ENCODE measurements at regions not wholly inside any gene's neighbourhood (a gene's known extent, or its start where the extent isn't known, plus 50 kb on each side); places are given as distances from the start of the nearest gene placed in this dataset.
"Not testable (repeated sequence)": the region's sequence is repeated elsewhere in the genome, so short reads cannot be mapped to it uniquely, and the experiment has no call there.

DNA sequence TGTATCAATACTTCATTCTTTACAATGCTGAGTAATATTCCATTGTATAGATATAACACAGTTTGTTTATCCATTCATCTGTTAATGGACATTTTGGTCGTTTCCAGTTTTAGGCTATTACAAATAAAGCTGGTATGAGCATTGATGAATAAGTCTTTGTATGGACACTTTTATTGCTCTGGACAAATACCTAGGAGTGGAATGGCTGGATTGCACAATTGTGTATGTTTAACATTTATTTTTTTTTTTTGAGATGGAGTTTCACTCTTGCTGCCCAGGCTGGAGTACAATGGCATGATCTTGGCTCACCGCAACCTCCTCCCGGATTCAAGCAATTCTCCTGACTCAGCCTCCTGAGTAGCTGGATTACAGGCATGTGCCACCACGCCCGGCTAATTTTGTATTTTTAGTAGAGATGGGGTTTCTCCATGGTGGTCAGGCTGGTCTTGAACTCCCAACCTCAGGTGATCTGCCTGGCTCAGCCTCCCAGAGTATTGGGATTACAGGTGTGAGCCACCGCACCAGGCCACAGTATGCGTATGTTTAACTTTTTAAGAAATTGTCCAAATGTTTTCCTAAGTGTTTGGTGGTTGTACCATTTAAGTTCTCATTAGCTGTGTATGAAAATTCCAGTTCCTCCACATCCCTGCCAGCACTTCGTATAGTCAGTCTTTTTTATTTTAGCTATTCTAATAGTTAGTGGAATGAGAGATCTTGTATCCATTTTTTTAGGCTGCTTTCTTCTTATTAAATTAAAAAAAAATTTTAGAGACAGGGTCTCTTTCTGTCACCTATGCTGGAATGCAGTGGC lies 194.9 kb upstream of the HAAO start:
- no peak for DNase-seq

DNA sequence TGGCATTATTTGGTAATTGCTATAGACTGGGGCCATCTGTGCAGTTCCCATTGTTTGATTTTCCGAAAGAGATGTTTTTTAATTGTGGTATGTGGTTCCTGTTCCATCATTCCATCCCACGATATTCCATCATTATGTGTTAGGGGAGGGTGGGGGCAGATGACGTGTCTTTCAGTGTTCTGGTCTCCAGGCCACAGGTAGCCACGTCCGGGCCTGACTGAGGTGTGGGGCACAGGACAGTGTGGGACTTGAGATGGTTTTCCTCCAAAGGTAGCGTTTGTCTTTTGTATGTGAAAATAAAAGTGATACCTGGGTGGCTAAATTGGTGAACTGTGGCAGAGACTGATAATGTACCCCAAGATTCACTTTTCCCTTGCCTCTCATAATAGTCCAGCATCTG lies 192.2 kb upstream of the HAAO start:
- no peak for DNase-seq

DNA sequence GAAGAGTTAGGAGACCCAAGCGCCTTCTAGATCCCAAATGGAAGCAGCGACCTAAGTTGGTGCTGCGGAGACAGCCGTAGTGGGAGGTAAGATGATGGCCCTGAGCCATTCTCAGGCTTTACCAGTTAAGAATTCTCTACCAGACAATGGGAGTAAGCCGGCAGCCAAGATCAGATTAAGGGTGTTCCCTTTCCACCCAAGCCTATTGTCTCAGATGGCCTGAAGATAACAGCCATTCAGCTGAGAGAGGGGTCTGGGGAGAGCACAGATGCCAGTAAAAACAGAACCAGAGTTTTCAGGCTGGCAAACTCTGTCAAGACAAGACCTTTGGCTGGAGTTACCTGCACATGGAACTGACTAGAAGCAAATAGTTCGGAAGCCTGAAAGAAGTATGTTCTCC lies 191.7 kb upstream of the HAAO start:
- DNase-seq = no peak

DNA sequence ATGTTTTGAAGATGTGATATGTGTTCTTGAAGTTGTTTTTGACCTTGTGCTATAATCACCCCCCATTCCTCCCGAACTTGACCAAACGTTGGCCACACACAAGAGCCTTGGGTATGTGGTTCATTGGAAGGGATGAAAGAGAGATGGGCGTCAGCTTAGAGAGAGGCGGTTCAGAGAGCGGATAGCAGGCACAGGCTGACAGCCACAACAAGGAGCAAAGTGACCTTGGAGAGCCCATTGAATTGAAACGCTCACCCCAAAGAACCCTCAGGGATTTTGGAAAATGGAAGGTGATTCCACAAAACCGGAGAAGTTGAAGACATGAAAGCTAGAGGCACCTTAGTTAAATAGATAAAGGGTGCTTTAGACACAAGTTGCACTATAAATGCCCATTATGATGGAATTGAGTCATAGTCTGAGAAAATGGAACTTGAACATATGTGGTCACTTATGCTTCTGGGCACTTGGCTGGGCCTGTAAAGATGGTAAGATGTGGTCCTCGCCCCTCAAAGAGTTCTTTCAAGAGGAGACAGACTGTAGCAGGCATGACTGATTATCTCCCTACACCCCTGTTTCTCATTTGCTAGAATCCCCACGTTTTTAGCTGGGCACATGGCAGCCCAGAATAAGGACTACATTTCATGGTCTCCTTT lies 188.5 kb upstream of the HAAO start:
- DNase-seq = no peak

DNA sequence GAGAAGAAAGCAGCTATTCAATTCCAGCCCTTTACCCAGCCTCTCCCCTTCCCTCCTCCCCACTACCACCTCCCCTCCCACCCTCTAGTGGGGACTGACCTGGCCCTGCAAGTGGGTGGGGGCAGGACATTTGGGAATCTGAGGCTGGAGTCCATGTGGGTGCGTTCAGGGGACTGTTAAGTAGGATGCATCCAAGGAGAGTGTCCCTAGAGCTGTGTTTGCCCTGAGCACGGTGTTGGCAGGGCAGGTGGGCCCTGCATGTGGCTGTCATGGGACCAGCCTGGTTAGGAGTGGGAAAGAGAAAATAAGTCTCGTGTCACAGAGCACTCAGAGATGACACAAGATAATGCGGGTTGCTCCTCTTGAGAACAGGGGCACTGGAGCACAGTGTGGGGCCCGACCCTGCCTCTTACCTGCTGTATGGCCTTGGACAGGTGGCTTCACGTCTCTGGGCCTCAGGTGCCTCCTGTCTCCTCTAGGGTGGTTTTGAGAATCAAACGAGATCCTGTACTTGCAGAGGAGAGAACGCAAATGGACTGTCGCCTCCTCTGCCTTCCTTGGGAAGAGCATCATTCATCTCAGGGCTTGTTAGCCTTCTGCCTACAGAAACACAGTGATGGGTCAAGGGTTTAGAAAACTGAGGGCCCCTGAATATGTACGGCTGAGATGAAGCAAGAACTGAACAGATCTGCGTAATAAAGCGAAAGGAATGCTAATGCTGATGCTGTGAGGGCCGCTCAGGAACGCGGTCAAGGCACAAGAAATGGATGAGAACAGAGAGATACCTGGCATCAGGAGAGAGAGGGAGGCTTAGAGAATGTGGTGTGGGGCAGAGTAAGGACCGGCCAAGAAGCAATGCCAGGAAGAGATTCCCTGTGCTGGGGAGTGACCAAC lies 187.7 kb upstream of the HAAO start:
- no peak for DNase-seq

DNA sequence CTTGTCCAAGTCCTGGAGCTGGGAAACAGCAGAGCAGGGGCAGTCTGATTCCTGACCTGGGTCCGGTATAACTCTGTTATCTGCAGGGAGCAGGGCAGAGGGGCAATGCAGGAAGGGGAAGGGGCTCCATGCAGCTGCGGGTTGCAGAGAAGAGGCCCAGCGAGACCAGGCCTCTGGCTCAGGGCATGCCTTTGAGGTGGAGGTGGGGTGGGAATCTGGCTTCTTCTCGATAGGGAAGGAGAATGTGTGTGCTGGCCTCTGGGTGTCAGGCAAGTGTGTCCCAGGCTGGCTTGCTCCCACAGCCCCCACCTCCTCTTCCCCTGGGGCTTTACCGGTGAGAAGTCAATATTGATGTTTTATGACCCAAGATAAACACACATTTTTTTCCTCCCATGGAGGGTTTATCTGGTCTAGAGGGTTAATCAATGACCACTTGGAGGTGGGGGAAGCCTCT lies 187.1 kb upstream of the HAAO start:
- no peak for DNase-seq

DNA sequence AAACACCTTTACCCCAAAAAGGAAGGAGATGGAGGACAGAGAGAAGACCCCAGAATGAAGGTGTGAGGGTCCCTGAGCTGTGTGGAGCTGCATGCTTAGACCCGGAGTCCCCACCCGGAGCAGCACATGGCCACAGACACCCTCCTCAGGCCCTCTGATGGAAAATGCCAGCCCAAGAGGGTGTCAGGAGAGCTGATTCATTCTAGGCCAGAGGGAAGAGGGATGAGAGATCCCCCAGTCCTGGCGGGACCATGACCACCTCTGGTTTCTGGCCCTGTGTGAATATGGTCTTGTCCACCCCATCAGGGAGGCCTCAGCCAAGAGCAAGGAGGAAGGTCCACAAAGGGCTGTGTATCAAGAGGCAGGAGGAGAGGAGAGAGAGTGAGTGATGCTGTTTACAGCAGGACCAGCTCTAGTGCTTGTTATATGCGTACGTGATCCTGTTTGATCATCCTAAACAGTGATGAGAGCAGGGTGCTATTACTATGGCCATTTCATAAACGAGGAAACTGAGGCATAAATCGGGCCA lies 186.6 kb upstream of the HAAO start:
- DNase-seq = no peak

DNA sequence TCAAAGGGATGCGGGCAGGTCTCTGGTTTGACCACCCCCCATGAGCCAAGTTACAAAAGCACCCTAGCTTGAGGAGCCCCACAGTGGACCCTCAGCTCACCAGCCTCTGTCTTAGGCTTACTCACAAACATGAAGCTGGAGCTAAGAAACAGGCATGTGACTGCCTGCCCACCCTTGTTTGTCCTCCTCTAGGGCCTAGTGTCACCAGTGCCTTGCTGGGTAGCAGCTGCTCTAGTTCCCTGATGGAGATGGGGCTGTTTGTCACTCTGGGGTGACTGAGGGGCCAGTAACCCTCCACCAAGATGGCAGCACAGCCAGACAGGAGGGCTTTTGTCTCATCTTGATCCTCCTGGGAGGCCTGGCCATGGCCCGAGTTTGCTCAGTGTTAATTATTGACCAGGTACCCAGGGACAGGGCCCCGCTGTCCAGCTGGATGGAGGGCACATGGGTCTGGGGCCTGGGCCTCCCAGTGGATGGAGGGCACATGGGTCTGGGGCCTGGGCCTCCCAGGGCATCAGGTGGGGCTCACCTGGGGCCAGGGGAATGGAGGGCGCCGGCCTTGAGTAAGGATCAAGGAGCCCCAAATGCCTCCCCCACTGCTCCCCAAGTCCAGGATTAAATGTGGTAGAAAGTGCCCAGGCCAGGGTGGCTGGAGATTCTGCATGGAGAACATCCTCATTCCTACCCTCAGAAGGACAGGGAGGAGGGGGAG lies 185.9 kb upstream of the HAAO start:
- DNase-seq = no peak

DNA sequence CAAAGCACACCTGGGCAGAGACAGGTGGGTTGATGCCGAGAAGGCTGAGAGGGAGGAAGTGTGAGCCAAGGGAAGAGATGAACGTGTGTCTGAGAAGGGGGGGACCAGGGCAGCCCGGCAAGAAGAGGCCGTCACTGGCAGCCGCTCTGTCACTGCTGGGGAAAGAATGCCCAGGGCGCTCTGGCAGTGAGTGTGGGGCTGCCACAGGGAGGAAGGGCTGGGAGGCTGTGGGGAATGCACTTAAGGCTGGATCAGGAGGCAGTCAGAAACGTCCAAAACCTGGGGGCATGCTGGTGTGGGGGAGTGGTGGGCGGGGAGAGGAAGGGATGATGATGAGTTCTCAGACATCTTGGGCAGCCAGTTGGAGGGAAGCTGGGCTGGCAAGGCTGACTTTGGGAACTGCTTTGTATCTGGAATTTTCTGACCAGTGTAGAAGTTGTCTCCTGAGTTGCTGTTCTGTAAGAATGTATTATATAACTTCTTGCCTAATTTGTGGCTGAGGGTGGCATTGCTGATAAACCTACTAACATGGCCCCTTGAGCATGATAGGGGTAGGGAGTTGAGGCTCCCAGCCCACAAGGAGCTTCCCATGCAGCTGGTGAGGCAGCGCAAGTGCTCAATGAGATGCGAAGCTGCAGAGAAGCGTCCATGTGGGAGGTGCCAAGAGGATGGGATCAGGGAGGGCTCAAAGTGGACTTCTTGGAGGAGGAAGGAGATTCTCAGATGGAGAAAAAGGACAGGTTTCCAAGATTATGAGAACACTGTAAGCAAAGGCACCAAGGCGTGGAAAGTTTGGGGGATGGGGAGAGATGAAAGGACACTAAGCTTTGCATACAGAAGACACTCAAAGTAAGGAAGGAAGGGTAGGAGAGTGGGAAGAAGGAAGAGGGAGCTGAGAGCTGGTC lies 185.1 kb upstream of the HAAO start:
- no peak for DNase-seq

DNA sequence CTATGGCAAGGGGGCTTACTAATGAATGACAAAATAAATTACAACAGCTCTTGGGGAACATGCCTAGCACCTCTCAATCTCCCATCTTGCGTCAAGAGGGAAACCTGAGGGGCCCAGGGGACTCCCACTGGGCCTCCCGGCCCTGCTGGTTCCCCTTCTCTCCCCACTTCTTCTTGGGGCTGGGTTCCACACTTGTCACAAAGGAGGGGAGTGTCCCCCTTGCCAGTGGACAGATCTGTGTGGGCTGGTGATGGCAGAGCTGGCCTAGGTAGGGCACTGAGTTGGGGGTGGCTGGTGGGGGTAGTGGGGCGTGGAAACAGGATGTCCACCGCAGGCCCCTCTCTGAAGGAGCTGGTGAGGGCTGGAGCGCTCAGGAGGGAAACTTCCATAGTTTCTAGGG lies 184.0 kb upstream of the HAAO start:
- no peak for DNase-seq

DNA sequence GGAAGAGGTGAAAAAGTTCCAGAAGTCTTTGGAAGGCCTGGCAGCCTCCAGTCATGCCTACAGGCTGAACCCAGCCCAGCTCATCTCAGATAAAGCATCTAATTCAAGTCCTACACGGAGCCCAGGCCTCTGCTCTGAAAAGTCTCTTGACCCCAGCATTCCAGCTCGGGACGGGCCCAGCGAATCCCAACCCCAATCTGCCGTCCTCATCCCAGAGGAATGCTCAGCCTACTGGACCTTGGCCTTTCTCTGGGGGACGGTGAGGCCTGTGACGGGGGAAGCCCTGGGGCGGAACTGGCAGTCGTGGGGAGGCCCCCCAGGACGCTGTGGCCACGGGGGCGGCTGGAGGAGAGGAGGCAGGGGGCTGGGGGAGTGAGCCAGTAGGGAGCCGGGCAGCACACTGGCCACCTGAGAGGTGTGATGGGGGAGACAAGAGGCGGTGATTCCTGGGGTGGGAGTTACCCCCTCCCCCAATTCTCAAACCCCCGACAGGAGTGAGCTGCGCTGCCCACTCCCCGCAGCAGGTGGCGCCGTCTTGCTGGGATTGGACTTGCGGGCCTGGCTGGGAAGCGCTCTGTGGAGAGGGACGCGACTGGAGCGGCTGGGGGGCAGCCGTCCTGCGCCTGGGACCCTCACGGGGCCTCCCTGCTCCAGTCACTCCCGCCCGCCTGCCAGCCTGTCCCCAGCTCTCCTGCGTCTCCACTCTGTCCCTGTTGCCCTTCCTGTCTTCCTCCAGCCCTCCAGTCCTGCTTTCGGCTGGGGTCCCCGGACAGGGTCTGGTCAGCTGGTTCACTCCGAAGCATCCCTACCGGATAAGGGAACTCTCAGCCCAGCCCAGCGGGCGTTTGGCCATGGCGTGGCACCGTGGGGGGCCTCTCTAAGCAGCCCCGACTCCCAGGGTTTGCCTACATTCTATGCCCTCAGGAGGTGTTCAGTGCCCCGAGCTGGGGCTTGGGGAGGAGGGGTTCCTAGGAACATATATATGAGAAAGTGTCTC lies 182.6 kb upstream of the HAAO start:
- DNase-seq = peak; percentile 80

DNA sequence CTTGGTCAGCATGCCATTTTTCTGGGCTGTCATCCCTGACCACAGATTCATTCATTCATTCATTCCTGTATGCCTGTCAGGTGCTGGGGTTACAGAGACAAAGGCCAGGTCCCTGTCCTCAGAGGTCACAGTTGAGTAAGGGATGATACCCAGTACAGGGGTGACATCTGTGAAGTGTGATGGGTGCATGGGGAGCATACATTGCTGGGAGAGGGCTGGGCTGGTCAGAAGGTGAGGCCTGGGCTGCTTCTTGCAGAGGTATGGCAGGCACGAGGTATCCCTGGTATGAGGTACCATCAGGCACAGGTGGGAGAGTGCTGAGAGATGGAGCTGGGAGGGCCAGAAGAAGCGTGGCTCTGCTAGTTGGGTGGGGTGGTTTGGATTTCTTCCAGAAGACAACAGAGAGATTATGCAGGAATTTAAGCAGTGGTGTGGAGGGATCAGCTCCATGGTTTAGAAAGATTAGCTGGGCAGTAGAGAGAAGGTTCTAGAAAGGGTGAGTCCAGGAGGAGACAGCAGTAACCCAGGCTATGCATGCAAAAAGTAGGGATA lies 181.9 kb upstream of the HAAO start:
- DNase-seq = no peak

DNA sequence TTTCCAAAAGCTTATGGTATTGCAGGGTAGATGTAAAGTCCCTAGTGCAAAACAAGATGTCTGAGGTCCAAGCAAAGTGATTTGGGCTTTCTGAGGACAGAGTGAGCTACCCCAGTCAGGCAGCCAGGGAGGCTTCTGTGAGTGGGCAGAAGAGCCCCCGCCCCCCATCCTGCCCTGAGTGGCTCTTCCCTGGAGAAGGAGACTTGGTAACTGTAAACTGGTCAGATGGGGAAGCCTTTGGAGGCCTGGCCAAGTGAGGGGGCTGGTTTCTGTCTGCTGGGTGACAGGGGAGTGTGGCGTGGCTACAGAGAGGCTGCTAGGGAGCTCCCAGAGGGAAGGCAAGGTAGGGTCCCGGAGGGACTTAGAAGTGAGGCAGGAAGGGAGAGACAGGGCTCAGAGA lies 181.3 kb upstream of the HAAO start:
- no peak for DNase-seq

DNA sequence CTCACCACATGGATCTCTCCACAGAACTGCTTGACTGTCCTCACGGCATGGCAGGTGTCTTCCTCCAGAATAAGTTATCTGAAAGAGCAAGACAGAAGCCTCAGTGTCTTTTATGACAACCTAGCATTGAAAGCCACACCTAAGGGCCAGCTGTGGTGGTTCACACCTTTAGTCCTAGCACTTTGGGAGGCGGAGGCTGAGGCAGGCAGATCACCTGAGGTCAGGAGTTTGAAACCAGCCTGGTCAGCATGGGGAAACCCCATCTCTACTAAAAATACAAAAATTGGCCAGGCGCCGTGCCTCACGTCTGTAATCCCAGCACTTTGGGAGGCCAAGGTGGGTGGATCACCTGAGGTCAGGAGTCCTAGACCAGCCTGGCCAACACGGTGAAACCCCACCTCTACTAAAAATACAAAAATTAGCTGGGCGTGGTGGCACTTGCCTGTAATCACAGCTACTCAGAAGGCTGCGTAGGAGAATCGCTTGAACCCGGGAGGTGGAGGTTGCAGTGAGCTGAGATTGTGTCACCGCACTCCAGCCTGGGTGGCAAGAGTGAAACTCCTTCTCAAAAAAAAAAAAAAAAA lies 180.6 kb upstream of the HAAO start:
- not testable (repeated sequence) for DNase-seq

DNA sequence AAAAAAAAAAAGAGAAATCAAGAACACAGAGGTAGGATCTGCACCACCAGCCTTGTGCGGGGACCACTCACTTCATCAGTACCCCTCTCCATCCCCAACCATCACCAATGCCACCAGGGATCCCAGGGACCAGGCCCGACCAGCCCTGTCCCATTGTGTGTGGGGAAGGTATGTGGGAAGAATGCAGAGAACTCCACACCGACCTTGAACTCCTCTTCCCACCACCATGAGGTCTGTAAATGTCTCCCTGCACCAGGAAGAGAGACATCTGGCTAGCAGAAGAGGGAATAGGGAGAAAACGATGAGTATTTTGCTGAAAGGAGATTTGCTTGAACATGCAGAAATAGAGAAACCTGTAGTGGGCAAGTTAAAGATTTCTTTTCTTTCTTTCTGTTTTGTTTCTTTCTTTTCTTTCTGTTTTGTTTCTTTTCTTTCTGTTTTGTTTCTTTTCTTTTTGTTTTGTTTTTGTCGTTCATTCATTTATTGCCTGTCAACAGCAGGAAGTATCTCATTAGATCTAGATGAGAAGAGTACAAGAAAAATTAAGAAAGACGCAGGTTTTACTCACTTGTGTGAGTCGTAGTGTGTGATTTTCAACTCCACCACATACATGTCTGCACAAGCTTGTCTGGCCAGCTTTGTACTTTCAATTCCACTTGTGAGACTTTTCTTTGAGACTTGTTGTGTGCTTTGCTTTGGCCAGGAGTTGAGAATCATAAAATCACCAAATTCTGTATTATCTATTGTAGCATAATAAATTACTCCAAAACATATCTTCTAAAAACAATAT lies 179.8 kb upstream of the HAAO start:
- no peak for DNase-seq

DNA sequence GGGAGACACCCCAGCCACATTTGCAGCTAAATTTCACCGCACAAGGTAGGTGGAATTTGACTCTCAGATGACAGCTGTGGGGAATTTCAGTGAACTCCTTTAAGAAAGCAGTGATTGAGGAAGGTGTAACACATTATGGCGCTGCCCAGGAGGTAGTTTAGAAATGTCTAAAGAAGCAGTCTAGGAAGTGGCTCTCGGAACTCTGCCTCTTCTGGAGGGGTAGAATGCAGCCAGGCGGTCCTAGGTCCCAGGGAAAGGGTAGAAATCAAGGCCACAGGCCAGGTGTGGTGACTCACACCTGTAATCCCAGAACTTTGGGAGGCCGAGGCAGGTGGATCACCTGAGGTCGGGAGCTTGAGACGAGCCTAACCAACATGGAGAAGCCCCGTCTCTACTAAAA lies 179.0 kb upstream of the HAAO start:
- DNase-seq = no peak

DNA sequence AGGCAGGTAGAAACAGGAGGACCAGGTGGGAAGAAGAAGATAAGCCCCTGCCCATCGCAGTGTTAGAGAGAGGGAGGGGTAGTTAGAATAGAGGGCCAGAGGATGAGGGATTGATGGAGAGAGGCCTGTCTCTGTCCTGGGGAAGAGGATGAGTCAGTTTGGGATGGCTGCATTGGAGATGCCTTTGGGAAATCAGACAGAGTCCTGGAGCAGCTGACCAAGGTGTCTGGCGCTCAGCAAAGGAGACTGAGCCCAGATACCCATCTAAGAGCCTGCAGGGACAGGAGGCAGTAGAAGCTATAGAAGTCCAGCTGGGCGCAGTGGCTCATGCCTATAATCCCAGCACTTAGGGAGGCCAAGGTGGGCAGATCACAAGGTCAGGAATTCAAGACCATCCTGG lies 177.8 kb upstream of the HAAO start:
- no peak for DNase-seq
